Omental fat pad (tissue), 3 donors: ENCODE measurements at regions not wholly inside any gene's neighbourhood (a gene's known extent, or its start where the extent isn't known, plus 50 kb on each side); places are given as distances from the start of the nearest gene placed in this dataset.

Source experiments
- ATAC-seq: fragments of 150-250 bp; one replicate; pipeline ENCODE4 v1.9.1; 2016; ENCODE audit warnings: mild to moderate bottlenecking, moderate library complexity; ENCODE audit not compliant: low FRiP score
- DNase-seq: peaks from one replicate; pipeline ENCODE4 v3.0.0-alpha.2; 2019; ENCODE audit warnings: low spot score
- CTCF ChIP-seq, 3 donors: fragments of 450-650 bp; IDR thresholded peaks; one replicate each; pipeline ENCODE4 v1.5.1; 2016 to 2017; ENCODE audit warnings: antibody characterized with exemption in 3 of 3, mild to moderate bottlenecking in 3 of 3, moderate library complexity in 2 of 3

DNA sequence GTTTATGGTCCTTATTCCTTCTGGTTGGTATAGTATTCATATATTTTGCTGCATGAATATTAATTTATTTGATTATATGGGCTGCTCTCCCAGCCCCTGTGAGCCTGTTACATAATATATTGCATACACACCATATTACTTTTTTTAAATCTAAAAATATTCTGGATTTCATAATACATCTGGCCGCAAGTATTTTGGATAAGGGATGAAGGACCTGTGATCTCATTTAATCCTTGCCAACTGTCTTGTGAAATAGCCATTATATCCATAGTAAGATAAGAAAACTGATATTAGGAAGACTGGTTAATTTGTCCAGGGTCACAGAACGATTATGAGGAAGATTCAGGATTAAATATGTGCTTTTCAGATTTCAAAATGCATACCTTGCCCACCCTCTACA is 433.6 kb downstream of the LPIN1 start:
- TF ChIP-seq CTCF (IDR thresholded peaks at IDR 0.05): no peak
- ATAC-seq (no peak), DNase-seq (no peak)

- DNase-seq (no peak), ATAC-seq (no peak)
- no peak for TF ChIP-seq CTCF (IDR thresholded peaks at IDR 0.05)
These were observed 436.7 kb downstream of the LPIN1 start for GRCh38 chr2:12183032-12183645.

GRCh38 chr2:12192762-12193161 is 446.3 kb downstream of the LPIN1 start:
- DNase-seq (no peak), ATAC-seq (no peak)
- no peak for TF ChIP-seq CTCF (IDR thresholded peaks at IDR 0.05)

DNA sequence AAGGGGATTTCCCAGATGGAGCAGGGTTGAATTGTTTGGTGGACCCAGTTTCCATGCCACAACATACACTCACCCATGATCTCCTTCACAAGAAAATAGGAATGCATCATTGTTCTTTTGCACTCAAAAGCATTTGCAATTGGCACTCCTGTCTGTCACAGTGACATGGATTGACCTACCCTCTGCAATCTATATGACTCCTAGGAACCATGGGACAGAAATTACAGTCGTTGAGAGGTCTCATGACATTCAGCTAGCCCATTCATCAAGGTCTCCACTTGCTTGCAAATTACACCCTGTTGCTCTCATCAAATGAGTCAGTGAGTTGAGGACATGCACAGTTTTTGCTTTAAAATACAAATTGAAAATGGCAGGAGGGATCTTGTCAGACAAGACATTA is 448.5 kb downstream of the LPIN1 start:
- ATAC-seq (no peak), DNase-seq (no peak)
- no peak for TF ChIP-seq CTCF (IDR thresholded peaks at IDR 0.05)

GRCh38 chr2:12196495-12196894 is 450.1 kb downstream of the LPIN1 start:
- TF ChIP-seq CTCF (IDR thresholded peaks at IDR 0.05): no peak
- DNase-seq (no peak), ATAC-seq (no peak)

- DNase-seq: no peak
- no peak for ATAC-seq
- no peak for TF ChIP-seq CTCF (IDR thresholded peaks at IDR 0.05)
These were observed 450.7 kb downstream of the LPIN1 start for GRCh38 chr2:12197133-12197532.

DNA sequence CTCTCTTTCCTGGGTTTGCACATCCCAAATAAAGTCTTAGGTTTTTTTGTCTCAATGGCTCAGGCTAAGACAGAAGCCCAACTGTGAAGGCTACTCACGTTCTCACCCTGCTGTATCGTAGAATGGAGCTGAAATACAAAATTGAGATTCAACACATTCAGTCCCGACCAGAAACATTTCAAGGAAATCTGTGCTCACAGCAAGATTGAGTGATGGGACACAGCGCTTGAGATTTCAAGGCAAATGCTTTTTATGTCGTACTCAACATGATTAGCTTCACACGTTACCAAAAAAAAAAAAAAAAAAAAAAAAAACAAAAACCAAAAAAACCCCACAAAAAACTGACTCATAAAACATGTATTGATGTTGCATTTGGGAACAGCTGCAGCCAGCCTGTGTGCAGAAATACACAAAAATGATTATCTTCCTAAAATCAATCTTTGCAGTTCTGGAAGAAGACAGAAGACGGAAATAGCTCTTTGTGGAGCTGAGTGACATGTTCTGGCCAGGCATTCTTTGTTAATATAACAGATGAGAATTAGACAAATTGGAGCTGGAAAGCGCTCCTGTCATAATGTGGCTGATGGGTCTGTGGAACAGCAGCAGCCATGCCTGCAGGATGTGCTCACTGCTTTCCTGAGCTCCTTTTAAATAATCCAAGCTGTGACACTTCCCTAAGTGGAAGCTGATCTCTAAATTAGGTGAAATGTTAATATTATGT is 453.2 kb downstream of the LPIN1 start:
- no peak for TF ChIP-seq CTCF (IDR thresholded peaks at IDR 0.05)
- no peak for DNase-seq
- ATAC-seq: no peak
